MG63 (cell line): ENCODE measurements at regions not wholly inside any gene's neighbourhood (a gene's known extent, or its start where the extent isn't known, plus 50 kb on each side); places are given as distances from the start of the nearest gene placed in this dataset.
A peak's percentile ranks its signal among the peaks of the same experiment; 100 is the strongest.

ENCODE experiments used
- DNase-seq: peaks from one replicate; pipeline ENCODE4 v3.0.0-alpha.2; 2020
- H3K27me3 ChIP-seq: fragments of 250-450 bp; sonication (Bioruptor Pico); 2 replicates; pipeline ENCODE4 v1.5.1; 2020; ENCODE audit warnings: mild to moderate bottlenecking, moderate library complexity
- H3K36me3 ChIP-seq: fragments of 250-450 bp; sonication (Bioruptor Pico); 2 replicates; pipeline ENCODE4 v1.5.1; 2020; ENCODE audit warnings: mild to moderate bottlenecking, moderate library complexity
- H3K4me3 ChIP-seq: fragments of 250-450 bp; sonication (Bioruptor Pico); 2 replicates; pipeline ENCODE4 v1.5.1; 2020; ENCODE audit warnings: mild to moderate bottlenecking, moderate library complexity
- H3K9me3 ChIP-seq: fragments of 250-450 bp; sonication (Bioruptor Pico); 2 replicates; pipeline ENCODE4 v1.5.1; 2020; ENCODE audit warnings: mild to moderate bottlenecking, moderate library complexity

DNA sequence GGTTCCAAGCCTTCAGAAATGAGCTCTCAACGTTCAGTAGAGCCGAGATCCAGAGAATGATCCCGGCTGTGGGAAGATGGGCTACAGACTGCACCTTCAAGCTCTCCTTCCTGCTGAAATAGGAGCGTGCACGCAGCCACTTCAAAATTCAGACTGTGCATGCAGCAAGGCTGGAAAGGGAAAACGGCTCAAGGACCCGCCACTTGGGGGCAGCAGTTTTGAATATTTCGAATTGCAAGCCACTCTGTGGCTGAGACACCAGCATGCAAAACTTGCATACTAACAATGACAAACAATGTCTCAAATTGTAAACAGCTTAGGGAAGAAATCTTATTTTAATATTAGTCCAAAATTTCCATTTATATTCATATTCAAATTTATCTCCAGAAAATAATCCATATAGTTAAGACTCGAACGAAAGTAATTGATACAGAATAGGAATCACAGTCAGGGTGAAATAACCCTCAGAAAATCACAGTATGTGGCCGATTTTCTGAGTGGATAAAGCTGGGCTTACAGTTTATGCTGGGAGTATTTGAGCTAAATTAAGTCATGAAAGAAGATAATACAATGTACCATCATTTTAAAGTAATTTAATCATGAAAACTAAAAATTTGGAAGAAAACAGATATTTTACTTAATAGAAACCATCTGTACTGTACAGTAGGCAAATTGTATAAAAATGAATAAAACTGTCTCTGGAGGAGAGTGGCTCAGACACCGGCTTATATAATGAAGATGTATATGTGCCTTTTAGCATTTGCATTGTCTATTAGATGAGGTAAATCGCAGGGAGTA, 137.9 kb upstream of the MKI67 start:
- Histone ChIP-seq H3K27me3 (no peaks in the 10 kb centered on the region; the same call in 1 of the 2 replicates), H3K36me3 (no peaks in the 10 kb centered on the region), H3K9me3 (no peaks in the 10 kb centered on the region), H3K4me3 (no peak overlapping the region)
- peak; percentile 57 for DNase-seq

DNA sequence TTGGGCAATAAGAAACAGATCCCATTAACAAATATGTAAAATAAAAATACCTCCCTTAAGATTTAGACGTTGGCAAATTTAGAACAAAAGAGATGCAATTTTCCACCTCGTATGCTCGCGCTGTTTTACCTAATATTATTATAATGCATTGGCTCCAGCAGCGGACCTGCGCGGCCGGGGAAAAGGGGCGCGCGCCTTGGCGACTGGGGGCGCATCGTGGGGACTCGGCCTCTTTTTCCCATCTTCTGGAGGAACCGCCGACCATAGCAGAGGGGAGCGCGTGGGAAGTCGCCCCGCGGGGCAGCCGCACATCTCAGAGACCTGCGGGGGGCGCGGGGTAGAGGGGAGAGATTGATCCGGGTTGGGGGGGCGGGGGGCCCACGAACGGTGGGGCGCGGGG, 139.4 kb upstream of the MKI67 start:
- no peaks in the 10 kb centered on the region for H3K9me3 ChIP-seq
- H3K4me3 ChIP-seq, result no peak overlapping the region
- no peaks in the 10 kb centered on the region; the same call in 1 of the 2 replicates for H3K27me3 ChIP-seq
- no peaks in the 10 kb centered on the region for H3K36me3 ChIP-seq
- DNase-seq, result no peak

- no peaks in the 10 kb centered on the region for H3K9me3 ChIP-seq
- no peaks in the 10 kb centered on the region; the same call in 1 of the 2 replicates for H3K27me3 ChIP-seq
- no peak overlapping the region for H3K4me3 ChIP-seq
- H3K36me3 ChIP-seq, result no peaks in the 10 kb centered on the region
- DNase-seq, result no peak
These were observed 141.4 kb upstream of the MKI67 start for GRCh38 chr10:128267581-128267980.

GRCh38 chr10:128268015-128268722, 141.9 kb upstream of the MKI67 start:
- Histone ChIP-seq H3K4me3 (no peak overlapping the region), H3K36me3 (no peaks in the 10 kb centered on the region), H3K9me3 (no peaks in the 10 kb centered on the region), H3K27me3 (no peaks in the 10 kb centered on the region; the same call in 1 of the 2 replicates)
- DNase-seq, result peak; percentile 52

- DNase-seq, result peak; percentile 88
- Histone ChIP-seq H3K4me3 (peak overlapping the region; percentile 8), H3K36me3 (no peaks in the 10 kb centered on the region), H3K9me3 (no peaks in the 10 kb centered on the region), H3K27me3 (no peaks in the 10 kb centered on the region)
These were observed 148.7 kb upstream of the MKI67 start for GRCh38 chr10:128274938-128275337.

GRCh38 chr10:128275388-128276177, 149.4 kb upstream of the MKI67 start:
- DNase-seq, result no peak
- Histone ChIP-seq H3K9me3 (no peaks in the 10 kb centered on the region), H3K27me3 (no peaks in the 10 kb centered on the region), H3K36me3 (no peaks in the 10 kb centered on the region), H3K4me3 (peak overlapping the region; percentile 8)

- DNase-seq, result no peak
- no peaks in the 10 kb centered on the region for H3K9me3 ChIP-seq
- H3K27me3 ChIP-seq, result no peaks in the 10 kb centered on the region
- H3K36me3 ChIP-seq, result no peaks in the 10 kb centered on the region
- no peak overlapping the region for H3K4me3 ChIP-seq
These were observed 151.1 kb upstream of the MKI67 start for GRCh38 chr10:128277267-128277840.

DNA sequence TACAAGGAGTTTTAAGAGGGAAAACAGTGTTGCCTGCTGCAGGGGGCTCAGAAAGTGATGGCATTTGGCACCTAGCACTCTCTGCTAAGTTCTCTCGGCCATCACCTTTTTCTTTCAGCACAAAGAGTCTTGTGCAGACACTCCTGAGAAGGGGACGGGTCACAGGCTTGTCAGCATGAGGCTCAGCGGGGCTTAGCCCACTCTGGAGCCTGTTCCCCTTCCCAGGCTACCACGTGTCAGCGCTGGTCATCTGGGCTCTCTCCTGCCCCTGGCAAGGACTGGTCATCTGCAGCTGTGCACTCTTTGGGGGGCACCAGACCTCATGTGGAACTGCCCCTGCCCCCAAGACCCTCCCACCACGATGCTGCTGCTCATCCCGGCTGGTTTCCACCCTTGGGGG, 152.1 kb upstream of the MKI67 start:
- Histone ChIP-seq H3K27me3 (no peaks in the 10 kb centered on the region), H3K4me3 (no peak overlapping the region), H3K36me3 (no peaks in the 10 kb centered on the region), H3K9me3 (no peaks in the 10 kb centered on the region)
- DNase-seq, result no peak

DNA sequence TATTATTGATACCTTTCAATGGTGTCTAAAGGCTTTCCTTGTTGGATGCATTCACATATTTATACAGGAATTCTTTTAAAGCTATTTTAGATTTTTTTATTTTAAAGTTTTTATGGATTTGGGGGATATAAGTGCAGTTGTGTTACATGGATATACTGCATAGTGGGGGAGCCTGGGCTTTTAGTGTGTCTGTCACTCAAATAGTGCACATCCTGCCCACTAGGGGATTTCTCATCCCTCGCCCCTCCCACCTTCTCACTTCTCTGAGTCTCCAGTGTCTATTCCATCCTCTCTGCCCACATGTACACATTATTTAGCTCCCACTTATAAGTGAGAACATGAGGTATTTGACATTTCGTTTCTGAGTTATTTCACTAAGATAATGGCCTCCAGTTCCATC, 154.0 kb upstream of the MKI67 start:
- Histone ChIP-seq H3K9me3 (no peaks in the 10 kb centered on the region), H3K36me3 (no peaks in the 10 kb centered on the region), H3K27me3 (no peaks in the 10 kb centered on the region), H3K4me3 (no peak overlapping the region)
- no peak for DNase-seq

DNA sequence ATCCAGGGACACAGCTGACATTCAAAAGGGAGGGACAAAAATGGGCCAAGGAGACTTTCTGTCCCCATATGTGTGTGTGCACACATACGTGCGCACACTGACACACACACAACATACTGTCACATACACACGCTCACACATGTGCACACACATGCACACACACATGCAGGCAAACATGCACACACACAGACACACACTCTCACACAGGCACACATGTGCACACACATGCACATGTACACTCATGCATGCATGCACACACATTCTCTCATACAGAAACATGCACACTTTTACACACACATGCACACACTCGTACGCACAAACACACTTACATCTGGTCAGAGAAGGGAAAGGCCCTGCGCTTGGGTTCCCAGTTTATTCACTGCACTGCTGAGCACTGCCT, 155.1 kb upstream of the MKI67 start:
- H3K4me3 ChIP-seq, result no peak overlapping the region
- DNase-seq, result no peak
- no peaks in the 10 kb centered on the region for H3K9me3 ChIP-seq
- no peaks in the 10 kb centered on the region for H3K36me3 ChIP-seq
- H3K27me3 ChIP-seq, result no peaks in the 10 kb centered on the region

DNA sequence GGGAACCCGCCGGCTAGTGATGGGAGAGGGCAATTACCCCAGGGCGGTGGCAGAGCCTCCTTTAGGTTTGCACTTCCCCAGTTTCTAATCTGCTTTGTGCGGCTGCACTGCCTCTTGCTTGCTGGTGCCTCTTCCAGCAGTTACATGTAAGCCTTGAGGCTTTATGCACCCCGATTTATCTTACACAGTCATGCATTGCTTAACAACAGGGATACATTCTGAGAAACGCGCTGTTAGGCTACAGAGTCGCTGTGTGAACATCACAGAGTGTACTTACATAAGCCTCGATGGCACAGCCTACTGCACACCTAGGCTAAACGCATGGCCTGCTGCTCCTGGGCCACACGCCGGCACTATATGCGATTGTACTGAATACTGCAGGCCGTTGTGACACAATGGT, 155.6 kb upstream of the MKI67 start:
- H3K27me3 ChIP-seq, result 0 out of 2 replicates have a peak, but pooled peaks cover 2% of the 10 kb centered on the region
- no peaks in the 10 kb centered on the region for H3K9me3 ChIP-seq
- DNase-seq, result no peak
- H3K36me3 ChIP-seq, result no peaks in the 10 kb centered on the region
- H3K4me3 ChIP-seq, result no peak overlapping the region

DNA sequence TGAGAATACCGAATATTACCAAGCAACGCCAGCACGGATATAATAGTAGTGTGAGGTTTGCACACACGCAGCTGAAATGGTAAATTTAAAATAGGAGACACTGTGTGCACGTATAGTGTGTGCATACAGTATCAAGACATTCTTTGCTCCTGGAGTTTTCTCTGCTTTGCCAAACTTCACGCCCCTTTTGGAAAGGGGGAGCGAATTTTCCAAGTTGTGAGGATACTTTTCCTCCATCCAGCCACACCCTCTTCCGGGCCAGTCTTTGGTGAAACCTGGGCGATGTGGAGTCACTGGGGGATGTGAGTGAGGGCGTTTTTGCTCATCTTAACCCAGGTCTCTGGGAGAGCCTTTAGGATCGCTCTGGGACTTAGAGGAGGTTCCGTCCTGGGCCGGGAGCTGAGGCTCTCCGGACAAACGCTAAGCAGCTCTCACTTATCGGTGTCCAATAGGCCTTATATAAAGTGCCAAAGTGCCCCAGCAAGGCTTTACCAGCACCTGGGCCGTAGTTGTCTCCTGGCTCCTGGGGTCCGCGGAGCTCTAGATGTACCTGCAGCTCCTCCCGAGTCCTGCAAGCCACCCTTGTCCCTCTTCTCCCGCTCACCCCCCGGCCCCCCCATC, 160.0 kb upstream of the MKI67 start:
- no peak for DNase-seq
- Histone ChIP-seq H3K36me3 (no peaks in the 10 kb centered on the region), H3K9me3 (no peaks in the 10 kb centered on the region), H3K27me3 (0 out of 2 replicates have a peak, but pooled peaks cover 5% of the 10 kb centered on the region), H3K4me3 (no peak overlapping the region)

DNA sequence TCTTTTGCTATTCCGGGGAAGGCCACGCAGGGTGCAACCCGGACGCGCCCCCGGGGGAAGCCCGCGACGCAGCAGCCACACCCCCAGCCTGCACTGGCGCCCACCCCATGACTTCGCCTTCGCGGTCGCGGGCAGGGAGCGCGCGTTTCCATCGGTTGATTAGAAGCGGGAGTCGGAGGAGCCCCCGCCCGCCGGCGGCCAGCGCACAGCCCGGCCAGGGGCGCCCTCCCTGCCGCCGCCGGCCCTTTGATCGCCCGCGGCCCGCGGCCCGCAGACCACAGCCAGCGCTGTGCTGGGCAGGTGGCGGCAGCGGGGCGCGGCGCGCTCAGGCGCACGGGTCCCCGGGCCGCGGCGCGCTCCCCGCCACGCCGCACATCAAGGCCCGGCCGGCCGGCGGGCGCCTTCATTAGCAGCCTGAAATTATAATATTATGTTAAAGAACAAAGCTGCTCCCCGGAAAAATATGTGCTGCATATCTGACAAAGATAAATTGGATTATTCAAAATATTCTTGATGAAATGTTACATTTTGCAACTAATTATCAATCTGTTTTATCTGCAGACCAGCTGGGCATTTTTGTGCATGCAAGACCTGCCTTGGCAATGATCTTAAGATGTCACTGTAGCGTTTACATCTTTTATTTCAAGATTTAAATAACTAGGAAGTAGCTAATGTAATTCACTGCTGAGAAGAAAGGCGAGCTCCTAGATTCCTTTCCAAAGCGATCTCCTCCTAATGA, 160.7 kb upstream of the MKI67 start:
- H3K36me3 ChIP-seq, result no peaks in the 10 kb centered on the region
- no peak for DNase-seq
- H3K27me3 ChIP-seq, result 0 out of 2 replicates have a peak, but pooled peaks cover 5% of the 10 kb centered on the region
- no peaks in the 10 kb centered on the region for H3K9me3 ChIP-seq
- H3K4me3 ChIP-seq, result no peak overlapping the region

DNA sequence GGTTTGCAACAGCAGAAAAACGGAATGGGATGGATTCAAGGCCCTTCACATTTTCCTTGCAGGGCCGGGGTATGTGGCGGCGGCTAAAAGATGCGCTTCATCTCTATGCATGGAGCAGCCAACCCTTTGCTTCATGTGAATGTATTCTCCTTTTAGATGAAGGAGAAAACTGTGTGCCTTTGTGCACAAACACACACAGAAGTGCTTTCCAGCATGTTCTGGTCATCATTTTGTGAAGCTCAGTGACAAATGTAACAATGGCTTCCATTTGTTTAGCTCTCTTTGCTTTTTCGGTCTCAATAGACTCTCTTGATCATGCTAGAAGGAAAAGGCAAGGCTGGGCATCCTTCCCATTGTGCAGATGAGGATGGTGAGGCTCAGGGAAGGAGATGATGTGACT, 161.7 kb upstream of the MKI67 start:
- Histone ChIP-seq H3K27me3 (0 out of 2 replicates have a peak, but pooled peaks cover 5% of the 10 kb centered on the region), H3K36me3 (no peaks in the 10 kb centered on the region), H3K9me3 (no peaks in the 10 kb centered on the region), H3K4me3 (no peak overlapping the region)
- no peak for DNase-seq

- DNase-seq, result no peak
- no peak overlapping the region for H3K4me3 ChIP-seq
- no peaks in the 10 kb centered on the region for H3K36me3 ChIP-seq
- no peaks in the 10 kb centered on the region for H3K9me3 ChIP-seq
- 0 out of 2 replicates have a peak, but pooled peaks cover 5% of the 10 kb centered on the region for H3K27me3 ChIP-seq
These were observed 163.4 kb upstream of the MKI67 start for GRCh38 chr10:128289621-128290020.

DNA sequence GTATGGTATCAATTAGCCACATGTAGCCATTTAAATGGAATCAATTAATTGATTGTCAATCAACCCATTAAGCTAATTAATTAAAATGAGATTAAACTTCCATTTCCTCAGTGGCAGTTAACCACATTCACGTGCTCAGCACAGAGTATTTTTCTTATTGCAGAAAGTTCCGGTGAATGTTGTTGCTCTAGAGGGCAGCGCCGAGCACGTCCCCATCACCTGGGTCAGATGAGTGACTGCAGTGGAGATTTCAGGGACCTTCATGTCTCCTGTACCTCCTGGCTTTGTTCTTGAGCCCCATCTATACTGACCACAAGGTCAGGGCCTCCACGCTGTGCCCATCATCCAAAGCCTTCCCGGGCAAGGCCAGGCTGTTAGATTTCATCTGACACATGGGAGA, 168.8 kb upstream of the MKI67 start:
- H3K27me3 ChIP-seq, result no peaks in the 10 kb centered on the region
- H3K4me3 ChIP-seq, result no peak overlapping the region
- H3K36me3 ChIP-seq, result no peaks in the 10 kb centered on the region
- DNase-seq, result no peak
- H3K9me3 ChIP-seq, result no peaks in the 10 kb centered on the region
